HG02588 (cell line): ENCODE measurements at regions not wholly inside any gene's neighbourhood (a gene's known extent, or its start where the extent isn't known, plus 50 kb on each side); places are given as distances from the start of the nearest gene placed in this dataset.
"Not testable (repeated sequence)": the region's sequence is repeated elsewhere in the genome, so short reads cannot be mapped to it uniquely, and the experiment has no call there.

ENCODE experiments used
- ATAC-seq: cut with Tn5 transposase; IDR thresholded peaks from one replicate; pipeline ENCODE4 v1.9.1; 2021; ENCODE audit warnings: mild to moderate bottlenecking, moderate library complexity; ENCODE audit not compliant: unreplicated experiment

DNA sequence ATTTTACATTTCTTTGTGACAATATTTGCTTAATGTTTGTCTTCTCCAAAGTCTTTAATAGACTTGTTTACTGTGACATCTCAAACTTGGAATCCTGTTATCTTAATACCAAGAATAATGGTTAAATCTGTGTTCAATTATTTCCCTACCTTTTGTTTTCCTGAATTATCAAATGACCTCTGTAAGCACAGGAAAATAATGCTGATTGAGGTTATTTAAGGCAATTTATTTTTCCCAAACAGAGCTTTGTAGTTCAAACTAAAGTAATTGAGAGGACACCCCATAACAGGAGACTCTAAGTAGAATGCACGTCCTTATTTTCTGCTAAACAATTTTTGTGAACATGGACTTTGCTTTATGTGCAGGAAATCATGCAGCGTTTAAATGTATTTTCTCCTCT, 195.0 kb downstream of the BTBD3 start:
- no peak for ATAC-seq

DNA sequence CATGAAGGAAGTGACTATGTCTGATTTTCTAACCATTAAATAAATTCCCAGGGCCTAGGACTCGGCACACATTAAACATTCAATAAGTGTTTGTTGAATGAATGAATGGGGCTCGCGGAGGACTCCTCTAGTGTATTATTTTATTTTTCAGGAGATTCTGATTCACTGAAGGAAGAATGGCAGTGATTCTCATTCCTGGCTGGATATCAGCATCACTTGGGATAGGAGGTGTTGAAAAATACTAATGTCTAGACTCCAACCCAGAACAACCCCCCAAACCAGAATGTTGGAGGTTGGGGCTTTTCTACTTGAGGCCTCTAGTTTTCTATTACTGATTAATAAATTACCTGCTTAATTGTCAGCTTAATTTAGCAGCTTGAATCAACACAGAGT, 195.4 kb downstream of the BTBD3 start:
- no peak for ATAC-seq

DNA sequence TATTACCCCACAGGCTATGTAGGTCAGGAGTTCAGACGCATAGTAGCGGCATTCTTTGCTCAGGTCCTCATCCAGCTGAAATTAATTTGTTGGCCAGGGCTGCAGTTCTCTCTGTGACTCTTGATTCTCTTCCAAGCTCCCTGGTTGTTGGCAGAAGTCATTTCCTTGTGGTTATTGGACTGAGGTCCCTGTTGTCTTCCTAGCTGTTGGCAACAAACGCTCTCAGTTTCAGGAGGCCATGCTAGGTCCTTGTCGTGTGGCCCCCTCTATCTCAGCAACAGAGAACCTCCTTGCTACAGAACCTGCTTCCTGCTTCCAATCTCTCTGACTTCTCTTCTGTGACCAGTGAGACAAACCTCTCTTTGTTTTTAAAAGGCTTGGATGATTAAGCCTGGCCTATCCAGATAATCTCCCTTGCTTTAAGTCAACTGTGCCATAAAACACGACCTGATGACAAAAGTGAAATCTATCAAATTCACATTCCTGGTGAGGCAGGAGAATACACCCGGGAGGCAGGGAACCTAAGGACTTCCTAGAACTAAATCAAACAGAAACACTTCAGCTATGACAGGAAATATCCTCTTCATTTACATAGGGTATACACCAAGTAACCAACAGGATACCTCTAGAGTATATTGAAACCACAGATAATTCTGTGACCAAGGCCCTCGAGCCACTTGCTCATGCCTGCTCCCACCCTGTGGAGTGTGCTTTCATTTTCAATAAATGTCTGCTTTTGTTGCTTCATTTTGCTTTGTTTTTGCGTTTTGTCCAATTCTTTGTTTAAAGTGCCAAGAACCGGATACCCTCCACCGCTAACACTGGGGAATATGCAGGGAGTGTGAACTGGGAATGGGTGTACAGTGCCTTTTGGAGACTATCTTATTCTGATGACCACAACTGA, 196.0 kb downstream of the BTBD3 start:
- no peak for ATAC-seq

DNA sequence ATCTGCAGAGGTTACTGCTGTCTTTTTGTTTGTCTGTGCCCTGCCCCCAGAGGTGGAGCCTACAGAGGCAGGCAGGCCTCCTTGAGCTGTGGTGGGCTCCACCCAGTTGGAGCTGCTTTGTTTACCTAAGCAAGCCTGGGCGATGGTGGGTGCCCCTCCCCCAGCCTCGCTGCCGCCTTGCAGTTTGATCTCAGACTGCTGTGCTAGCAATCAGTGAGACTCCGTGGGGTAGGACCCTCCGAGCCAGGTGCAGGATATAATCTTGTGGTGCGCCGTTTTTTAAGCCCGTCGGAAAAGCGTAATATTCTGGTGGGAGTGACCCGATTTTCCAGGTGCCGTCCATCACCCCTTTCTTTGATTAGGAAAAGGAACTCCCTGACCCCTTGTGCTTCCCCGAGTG, 211.4 kb downstream of the BTBD3 start:
- ATAC-seq, result not testable (repeated sequence)

DNA sequence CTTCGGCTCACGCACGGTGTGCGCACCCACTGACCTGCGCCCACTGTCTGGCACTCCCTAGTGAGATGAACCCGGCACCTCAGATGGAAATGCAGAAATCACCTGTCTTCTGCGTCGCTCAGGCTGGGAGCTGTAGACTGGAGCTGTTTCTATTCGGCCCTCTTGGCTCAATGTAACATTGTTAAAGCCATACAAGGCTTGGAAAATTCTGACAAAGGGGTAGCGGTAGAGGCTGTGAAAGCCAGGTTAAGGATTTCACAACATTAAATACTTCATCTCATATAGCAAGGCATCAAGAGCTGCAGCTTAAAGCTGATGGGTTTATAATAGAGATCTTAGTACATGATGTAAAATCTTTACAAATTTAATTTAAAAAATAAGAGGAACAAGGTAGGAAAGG, 211.8 kb downstream of the BTBD3 start:
- not testable (repeated sequence) for ATAC-seq

DNA sequence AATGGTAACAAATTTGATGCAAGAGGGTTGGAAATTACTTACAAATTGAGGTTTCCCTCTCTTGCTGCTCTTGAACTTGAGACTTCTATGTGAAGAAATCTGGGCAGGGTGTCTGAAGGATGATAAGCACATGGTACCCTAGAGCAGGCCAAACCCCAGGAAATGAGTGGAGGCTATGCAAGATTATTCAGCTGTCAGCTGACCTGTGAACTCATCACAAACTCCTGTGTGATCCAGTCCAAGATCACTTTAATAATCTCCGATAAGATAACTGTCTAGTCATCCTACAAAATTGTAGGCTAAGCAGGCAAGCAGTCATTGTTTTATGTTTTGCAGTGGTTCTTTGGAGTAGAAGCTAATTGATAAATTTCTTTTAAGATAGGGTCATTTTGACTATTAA, 213.1 kb downstream of the BTBD3 start:
- ATAC-seq, result no peak

- ATAC-seq, result no peak
These were observed 215.9 kb downstream of the BTBD3 start for GRCh38 chr20:12133553-12133952.

DNA sequence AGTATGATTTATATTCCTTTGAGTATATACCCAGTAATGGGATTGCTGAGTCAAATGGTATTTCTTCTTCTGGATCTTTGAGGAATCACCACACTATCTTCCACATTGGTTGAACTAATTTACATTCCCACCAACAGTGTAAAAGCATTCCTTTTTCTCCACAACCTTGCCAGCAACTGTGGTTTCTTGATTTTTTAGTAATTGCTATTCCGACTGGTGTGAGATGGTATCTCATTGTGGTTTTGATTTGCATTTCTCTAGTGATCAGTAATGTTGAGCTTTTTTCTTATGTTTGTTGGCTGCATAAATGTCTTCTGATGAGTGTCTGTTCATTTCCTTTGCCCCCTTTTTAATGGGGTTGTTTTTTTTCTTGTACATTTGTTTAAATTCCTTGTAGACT, 228.3 kb downstream of the BTBD3 start:
- ATAC-seq, result not testable (repeated sequence)

- ATAC-seq, result no peak
These were observed 235.3 kb downstream of the BTBD3 start for GRCh38 chr20:12152996-12153395.

GRCh38 chr20:12153628-12154027, 235.9 kb downstream of the BTBD3 start:
- no peak for ATAC-seq

- ATAC-seq, result no peak
These were observed 238.6 kb downstream of the BTBD3 start for GRCh38 chr20:12156252-12156651.

GRCh38 chr20:12159261-12159660, 241.6 kb downstream of the BTBD3 start:
- no peak for ATAC-seq

DNA sequence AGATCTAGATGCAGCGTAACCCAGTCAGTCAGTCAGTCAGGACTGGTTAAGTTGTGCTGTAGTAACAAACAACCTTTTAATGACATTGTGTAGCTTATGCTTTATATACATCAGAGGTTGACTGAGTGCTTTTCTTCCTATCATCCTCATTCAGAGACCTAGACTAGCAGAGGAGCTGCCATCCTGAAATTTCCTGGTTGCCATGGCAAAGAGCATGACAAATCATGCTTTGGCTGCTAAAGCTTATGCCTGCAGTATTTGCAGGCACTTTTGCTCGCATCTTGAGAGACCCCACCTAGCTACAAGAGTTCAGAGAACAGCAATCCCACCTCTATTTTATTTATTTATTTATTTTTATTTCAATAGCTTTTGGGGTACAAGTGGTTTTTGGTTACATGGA, 244.0 kb downstream of the BTBD3 start:
- ATAC-seq, result no peak

DNA sequence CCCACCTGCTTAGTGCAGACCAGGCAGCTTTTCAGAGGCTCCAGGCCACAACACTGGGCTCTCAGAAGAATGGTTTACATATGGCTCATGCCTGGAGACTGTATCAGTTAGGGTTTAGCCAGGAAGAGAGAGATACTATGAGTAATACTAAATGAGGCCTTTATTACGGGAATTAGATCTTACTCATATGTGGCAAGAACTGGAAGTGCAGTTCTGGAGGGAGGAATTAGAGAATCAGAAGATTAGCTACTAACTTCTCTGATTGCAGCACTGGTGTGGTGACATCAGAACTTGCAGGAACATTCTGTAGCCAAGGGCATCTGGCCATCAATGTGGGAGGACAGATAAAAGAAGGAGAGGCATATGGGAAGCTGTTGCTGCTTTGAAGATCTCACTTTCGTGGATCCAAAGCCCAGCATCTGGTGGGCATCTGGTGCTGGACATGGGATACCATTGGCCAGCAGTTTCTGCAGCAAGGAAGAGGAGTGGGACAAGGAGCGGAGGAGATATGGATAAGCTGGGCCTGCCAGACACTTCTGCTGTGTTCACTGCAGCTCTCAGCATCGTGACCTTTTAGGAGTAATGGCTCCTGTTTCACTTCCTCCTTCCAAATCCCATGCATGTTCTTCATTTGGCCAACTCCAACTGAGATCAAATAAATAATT, 248.5 kb downstream of the BTBD3 start:
- ATAC-seq, result no peak

- no peak for ATAC-seq
These were observed 252.7 kb downstream of the BTBD3 start for GRCh38 chr20:12170406-12170805.

DNA sequence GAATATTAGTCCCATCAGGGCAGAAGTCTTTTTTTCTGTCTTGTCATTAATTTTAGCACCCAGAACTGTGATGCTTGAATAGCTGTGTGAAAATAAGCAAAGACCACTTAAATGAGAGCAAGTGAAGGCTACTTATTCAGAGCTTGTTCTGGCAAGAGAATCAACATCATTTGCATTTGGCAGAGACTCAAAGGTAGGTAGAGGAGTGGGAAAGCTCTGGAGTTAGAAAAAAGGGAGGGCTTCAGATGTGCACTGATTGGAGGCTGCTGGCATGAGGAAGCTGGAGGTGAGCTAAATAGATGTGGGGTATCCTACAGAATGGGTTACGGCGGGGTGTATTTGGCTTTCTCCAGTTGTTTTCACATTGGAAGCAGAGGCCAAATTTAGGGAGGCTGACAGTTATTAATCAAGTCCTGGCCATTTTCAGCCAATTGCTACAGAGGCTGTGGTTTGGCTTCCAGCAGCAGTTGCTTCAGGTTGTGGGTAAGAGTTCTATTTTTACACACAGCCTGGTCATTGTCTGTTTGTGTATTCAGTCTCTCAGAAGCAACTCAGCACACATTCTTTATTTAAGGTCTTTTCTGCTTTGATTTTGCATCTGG, 254.3 kb downstream of the BTBD3 start:
- ATAC-seq, result no peak

- ATAC-seq, result no peak
These were observed 255.8 kb downstream of the BTBD3 start for GRCh38 chr20:12173347-12174012.

GRCh38 chr20:12175538-12175937, 257.8 kb downstream of the BTBD3 start:
- ATAC-seq, result no peak

GRCh38 chr20:12177657-12178293, 260.1 kb downstream of the BTBD3 start:
- ATAC-seq, result no peak

GRCh38 chr20:12179692-12180091, 262.0 kb downstream of the BTBD3 start:
- no peak for ATAC-seq

- ATAC-seq, result no peak
These were observed 262.5 kb downstream of the BTBD3 start for GRCh38 chr20:12180107-12180661.
